ENCODE measurements at regions not wholly inside any gene's neighbourhood (a gene's known extent, or its start where the extent isn't known, plus 50 kb on each side); places are given as distances from the start of the nearest gene placed in this dataset.

- no peak for DNase-seq
Observed at GRCh38 chr6:81252231-81252630, 500.2 kb downstream of the TENT5A start.

- no peak for DNase-seq
Observed at GRCh38 chr6:81246200-81246599, 506.3 kb downstream of the TENT5A start.

- no peak for DNase-seq
Observed at GRCh38 chr6:81242624-81243023, 509.9 kb downstream of the TENT5A start.

GRCh38 chr6:81241126-81242041, 511.1 kb downstream of the TENT5A start:
- no peak for DNase-seq

- no peak for DNase-seq
Observed at GRCh38 chr6:81238390-81238789, 514.1 kb downstream of the TENT5A start.

- DNase-seq: no peak
Observed at GRCh38 chr6:81237226-81237625, 515.3 kb downstream of the TENT5A start.

- DNase-seq: no peak
Observed at GRCh38 chr6:81235512-81235911, 517.0 kb downstream of the TENT5A start.

GRCh38 chr6:81233990-81234389, 518.5 kb downstream of the TENT5A start:
- no peak for DNase-seq

GRCh38 chr6:81228912-81229555, 523.4 kb downstream of the TENT5A start:
- DNase-seq: no peak

- DNase-seq: no peak
Observed at GRCh38 chr6:81226957-81227356, 525.5 kb downstream of the TENT5A start.

- DNase-seq: no peak
Observed at GRCh38 chr6:81216668-81217067, 535.8 kb downstream of the TENT5A start.

- DNase-seq: no peak
Observed at GRCh38 chr6:81215092-81215432, 537.4 kb downstream of the TENT5A start.

- DNase-seq: no peak
Observed at GRCh38 chr6:81214414-81215091, 537.9 kb downstream of the TENT5A start.

- DNase-seq: no peak
Observed at GRCh38 chr6:81204731-81205130, 547.8 kb downstream of the TENT5A start.

GRCh38 chr6:81194374-81194773, 558.1 kb downstream of the TENT5A start:
- no peak for DNase-seq

- DNase-seq: peak in 2 of 51 donors; percentile 3 to 15
Observed at GRCh38 chr6:81172056-81172740, 580.3 kb downstream of the TENT5A start.

GRCh38 chr6:81169166-81169565, 583.3 kb downstream of the TENT5A start:
- no peak for DNase-seq

GRCh38 chr6:81166770-81167169, 585.7 kb downstream of the TENT5A start:
- no peak for DNase-seq

- no peak for DNase-seq
Observed at GRCh38 chr6:81158956-81159355, 593.5 kb downstream of the TENT5A start.

- no peak for DNase-seq
Observed at GRCh38 chr6:81148751-81149150, 603.7 kb downstream of the TENT5A start.

- no peak for DNase-seq
Observed at GRCh38 chr6:81145506-81145905, 607.0 kb downstream of the TENT5A start.

- DNase-seq: no peak
Observed at GRCh38 chr6:81144346-81144745, 608.1 kb downstream of the TENT5A start.

All from hypothalamus (tissue), 51 donors.